GM19463 (cell line): ENCODE measurements at regions not wholly inside any gene's neighbourhood (a gene's known extent, or its start where the extent isn't known, plus 50 kb on each side); places are given as distances from the start of the nearest gene placed in this dataset.
"Not testable (repeated sequence)": the region's sequence is repeated elsewhere in the genome, so short reads cannot be mapped to it uniquely, and the experiment has no call there.

Experiments used
- ATAC-seq: cut with Tn5 transposase; IDR thresholded peaks from one replicate; pipeline ENCODE4 v1.9.1; 2021; ENCODE audit warnings: mild to moderate bottlenecking, moderate library complexity; ENCODE audit not compliant: unreplicated experiment

DNA sequence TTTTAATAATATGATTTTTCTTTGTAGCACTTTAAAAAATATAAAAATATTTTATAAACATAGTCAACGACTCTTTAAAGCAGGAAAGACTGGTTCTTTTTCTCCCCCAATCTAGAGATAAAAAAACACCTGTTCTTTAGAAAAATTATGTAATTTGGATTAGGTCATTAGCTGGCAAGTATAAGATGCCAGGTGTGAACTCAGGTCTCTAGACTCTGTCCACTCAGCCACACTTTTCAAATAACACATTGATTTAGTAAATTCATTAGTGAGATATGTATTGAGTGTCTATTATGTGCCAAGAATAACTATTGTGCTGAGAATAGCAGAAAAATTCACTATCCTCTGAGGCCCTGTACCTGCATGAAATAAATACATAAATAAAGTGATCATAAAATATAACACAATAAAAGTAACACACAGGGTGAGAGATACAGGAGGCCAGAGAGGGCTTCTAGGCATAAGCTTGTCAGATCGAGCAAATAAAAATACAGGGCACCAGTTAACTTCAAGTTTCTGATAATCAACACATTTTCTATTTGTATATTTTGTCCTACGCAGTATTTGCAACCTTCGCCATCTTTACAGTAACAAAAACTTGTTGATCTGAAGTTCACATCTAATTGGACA is 867.1 kb upstream of the GBE1 start:
- no peak for ATAC-seq

DNA sequence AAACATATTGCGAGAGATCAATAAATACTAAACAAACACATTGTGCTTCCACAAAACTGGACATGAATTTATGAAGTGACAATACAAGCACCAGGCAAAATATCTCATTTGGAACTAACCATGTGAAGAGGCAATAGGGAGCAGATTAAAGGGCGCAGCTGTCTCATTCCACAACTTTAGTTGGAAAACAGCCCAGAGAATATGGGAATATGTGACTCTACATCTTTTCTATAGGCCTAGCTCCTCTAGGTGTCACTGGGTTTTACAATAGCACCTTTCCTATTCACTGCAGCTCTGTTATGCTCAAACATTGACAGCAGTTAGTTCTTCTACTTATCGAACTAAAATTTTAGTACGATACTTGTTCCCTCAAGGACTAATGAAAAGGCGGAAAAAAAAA is 866.3 kb upstream of the GBE1 start:
- no peak for ATAC-seq

DNA sequence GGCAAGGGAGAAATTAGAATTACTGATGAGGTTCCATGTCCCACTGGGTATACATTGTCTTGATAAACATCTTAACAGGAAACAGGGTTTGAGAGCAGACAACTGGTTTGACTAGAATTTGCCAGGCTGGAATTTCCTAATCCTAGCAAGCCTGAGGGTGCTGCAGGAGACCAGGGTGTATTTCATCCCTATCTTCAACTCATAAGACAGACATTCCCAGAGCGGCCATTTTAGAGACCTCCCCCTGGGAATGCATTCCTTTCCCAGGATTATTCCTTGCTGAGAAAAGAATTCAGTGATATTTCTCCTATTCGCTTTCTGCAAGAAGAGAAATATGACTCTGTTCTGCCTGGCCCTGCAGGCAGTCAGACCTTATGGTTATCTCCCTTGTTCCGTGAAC is 859.3 kb upstream of the GBE1 start:
- not testable (repeated sequence) for ATAC-seq

DNA sequence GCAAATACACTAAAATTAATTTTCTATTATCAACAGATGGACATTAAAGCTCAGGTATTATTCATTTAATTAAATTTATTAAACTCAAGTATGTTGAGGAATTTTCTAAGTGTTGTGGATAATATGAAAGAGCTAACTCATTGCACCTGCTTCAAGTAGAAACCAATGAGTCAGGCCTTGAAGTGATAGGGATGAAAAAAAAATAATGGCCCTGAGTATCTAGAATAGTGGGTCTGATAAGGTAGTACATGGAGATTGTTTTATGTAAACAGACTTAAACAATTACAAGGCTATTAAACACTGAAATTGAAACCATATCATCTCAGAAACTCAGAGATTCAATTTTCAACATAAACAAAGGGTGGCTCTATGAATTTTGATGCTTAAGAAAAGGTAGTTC is 857.1 kb upstream of the GBE1 start:
- no peak for ATAC-seq

DNA sequence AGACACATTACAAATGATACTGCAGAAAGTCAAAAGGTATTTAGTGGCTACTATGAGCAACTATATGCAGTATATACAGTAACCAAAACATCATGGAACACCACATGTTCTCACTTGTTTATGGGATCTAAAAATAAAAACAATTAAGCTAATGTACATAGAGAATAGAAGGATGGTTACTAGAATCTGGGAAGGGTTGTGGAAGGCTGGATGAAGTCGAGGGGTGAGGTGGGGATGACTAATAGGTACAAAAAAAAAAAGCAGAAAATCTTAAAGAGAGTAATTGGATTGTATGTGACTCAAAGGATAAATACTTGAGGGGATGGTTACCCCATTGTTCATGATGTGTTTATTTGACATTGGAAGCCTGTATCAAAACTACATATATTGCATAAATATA is 848.8 kb upstream of the GBE1 start:
- ATAC-seq, result no peak

DNA sequence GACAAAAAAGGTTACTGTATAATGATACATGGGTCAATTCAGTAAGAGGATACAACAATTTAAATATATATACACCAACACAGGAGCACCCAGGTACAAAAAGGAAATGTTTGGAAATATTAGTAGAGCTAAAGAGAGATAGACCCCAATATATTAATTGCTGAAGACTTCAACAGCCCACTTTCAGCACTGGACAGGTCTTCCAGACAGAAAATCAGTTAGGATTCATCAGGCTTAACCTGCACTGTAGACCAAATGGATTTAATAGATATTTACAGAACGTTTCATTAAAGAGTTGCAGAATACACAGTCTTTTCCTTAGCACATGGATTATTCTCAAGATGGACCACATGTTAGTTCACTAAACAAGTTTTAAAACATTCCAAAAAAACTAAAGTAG is 845.9 kb upstream of the GBE1 start:
- ATAC-seq, result no peak

DNA sequence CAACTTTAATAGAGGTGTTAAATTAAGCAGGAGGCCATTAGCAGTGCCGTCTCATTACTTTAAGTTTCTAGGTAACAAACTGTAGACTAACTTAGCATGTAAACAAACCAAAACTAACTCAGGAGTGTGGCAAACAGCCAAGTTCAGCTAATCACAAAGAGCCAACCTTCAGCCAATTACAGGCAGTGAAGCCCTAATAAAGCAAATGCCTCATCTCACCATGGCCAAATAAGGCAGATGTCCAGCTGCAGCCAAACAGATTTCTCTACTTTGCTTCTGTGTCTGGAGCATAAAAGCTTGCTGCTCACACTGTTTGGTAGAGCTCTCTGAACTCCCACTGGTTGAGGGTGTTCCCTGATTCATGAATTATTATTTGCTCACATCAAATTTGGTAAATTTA is 835.4 kb upstream of the GBE1 start:
- ATAC-seq, result no peak

DNA sequence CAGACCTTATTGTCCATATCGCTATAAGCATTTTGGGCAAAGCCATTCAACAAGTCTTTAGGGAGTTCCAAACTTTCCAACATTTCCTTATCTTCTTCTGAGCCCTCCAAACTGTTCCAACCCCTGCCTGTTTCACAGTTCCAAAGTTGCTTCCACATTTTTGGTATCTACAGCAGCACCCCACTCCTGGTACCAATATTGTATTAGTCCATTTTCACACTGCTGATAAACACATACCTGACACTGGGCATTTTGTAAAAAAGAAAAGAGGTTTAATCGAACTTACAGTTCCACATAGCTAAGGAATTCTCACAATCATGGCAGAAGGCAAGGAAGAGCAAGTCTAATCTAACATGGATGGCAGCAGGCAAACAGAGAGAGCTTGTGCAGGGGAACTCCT is 834.1 kb upstream of the GBE1 start:
- ATAC-seq, result no peak

DNA sequence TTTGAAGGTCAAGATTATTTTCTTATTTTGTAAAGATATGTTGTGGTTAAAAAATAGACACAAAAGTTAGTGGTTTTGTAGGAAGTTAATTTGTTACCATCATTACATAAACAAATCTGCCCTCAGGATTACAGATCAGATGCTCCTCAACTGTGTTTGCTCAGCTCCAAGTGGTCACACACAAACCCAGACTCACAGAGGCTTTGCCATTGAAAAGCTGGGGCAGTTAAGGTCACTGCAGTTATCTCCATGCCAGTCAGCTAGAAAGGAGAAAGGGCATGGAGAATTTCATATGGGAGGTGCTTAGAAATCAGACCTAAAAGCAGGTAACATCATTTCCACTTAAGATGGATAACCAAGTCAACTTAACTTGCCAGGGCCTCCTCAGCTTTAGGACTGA is 825.7 kb upstream of the GBE1 start:
- no peak for ATAC-seq

DNA sequence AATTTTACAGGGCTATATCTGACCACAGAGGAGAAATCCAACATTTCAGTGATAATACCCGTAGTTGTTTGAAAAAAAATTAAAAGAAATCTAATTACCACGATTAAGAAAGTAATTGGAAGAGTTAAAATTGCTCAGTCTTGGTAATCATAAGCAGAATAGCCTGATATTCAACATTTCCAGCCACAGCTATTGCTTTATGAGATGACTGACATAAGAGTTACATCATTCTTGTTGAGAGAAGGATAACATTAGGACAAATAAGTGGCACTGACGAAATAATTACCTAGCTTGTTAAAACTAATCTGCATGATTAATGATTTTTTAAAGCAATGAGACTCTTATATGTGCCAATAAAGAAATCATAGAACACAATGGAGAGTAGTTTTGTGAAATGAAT is 825.0 kb upstream of the GBE1 start:
- no peak for ATAC-seq

DNA sequence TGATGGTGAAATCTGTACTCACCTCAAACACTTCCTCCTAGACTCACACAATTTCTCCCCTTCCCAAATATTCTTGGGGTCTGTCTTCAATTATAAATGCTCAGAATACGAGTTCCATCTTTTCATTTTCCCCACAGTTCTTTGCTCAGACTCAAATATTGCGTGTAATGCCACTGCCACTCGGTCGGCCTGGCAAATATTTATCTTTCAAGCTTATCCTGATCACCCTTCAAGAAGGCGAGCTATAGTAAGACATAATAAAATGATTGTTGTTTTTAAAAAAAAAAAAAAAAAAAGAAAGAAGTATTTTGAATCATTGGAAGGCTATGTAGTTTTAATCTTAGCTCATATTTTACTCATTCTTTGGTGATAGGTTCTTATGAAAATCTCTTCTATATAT is 824.6 kb upstream of the GBE1 start:
- not testable (repeated sequence) for ATAC-seq

DNA sequence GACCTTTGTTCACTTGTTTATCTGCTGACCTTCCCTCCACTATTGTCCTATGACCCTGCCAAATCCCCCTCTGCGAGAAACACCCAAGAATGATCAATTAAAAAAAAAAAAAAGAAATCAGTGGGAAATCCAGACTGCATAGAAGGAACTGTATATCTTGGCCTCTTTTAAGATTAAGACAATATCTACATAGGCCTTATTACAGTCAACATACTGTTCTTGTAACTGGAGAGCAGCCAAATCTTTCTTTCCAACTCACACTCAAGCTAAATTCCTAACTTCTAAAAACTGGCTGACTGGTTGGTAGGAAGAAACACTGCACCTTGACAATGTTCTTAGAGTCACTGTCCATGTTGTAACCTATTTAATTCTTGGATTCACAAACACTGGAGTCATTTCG is 824.1 kb upstream of the GBE1 start:
- not testable (repeated sequence) for ATAC-seq

DNA sequence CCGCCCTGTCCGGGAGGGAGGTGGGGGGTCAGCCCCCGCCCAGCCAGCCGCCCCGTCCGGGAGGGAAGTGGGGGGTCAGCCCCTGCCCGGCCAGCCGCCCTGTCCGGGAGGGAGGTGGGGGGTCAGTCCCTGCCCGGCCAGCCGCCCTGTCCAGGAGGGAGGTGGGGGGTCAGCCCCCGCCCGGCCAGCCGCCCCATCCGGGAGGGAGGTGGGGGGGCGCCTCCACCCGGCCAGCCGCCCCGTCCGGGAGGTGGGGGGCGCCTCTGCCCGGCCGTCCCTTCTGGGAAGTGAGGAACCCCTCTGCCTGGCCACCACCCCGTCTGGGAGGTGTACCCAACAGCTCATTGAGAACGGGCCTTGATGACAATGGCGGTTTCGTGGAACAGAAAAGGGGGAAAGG is 823.4 kb upstream of the GBE1 start:
- not testable (repeated sequence) for ATAC-seq

DNA sequence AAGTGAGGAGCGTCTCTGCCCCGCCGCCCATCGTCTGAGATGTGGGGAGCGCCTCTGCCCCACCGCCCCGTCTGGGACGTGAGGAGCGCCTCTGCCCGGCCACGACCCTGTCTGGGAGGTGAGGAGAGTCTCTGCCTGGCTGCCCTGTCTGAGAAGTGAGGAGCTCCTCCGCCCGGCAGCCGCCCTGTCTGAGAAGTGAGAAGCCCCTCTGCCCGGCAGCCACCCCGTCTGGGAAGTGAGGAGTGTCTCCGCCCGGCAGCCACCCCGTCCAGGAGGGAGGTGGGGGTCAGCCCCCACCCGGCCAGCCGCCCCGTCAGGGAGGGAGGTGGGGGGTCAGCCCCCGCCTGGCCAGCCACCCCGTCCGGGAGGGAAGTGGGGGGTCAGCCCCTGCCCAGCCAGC is 823.0 kb upstream of the GBE1 start:
- ATAC-seq, result not testable (repeated sequence)

DNA sequence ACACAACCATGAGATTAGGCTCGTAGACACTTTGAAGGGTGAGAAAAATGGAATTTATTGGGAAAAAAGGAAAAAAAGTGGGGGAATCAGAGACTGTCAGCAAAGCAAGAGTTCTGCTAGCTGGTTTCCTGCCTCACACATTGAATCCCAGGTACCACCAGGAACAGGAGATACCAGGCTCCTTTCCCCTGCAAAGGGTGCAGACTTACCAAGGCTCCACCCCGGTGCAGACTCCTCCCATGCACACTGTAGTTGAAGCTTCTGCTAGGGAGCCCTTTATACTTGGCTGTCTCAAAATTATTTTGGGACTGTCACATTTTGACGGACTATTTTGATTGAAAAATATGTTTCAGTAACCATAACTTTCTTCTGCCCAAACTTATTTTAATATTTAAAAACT is 819.9 kb upstream of the GBE1 start:
- no peak for ATAC-seq

DNA sequence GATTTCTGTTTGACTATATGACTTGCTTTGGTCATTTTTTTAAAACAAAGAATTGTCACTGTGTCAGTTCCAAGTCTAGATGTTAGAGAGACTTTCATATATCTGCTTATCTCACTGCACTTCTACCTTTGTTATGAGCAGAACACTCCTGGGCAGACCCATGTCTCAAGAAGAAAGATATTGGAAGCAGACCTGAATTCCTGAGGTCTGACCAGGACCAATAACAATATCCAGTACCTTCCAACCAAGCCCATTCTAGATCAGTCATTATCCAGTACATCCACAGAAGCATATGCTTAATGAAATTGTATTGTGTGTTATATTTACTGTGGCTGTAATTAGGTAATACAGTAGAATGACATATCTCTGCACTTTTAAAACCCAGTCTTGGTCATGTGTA is 811.3 kb upstream of the GBE1 start:
- ATAC-seq, result no peak

DNA sequence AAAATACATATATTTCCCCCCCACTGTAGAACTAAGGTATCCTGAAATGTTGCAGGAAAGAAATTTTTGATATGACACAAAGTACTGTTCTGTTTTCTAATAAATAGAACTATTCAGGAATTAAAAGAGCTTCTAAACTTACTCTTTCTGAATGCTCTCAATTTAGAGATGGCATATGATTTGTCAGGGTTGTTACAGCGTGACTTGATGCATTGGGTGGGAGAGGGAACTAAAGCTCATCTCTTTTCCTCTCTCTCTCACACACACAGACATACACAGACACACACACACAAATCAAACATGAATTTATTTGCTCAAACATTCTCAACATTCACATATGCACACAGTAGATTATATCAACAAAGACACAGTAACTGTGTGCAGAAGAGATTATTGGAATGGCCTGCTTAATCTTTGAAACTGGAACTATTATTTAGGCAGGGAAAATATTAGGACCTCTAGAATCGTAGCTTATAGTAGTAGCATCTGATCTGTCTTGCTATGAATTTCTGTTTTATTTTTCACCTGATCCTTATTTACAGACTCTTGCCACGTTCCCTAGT is 807.4 kb upstream of the GBE1 start:
- ATAC-seq, result no peak

DNA sequence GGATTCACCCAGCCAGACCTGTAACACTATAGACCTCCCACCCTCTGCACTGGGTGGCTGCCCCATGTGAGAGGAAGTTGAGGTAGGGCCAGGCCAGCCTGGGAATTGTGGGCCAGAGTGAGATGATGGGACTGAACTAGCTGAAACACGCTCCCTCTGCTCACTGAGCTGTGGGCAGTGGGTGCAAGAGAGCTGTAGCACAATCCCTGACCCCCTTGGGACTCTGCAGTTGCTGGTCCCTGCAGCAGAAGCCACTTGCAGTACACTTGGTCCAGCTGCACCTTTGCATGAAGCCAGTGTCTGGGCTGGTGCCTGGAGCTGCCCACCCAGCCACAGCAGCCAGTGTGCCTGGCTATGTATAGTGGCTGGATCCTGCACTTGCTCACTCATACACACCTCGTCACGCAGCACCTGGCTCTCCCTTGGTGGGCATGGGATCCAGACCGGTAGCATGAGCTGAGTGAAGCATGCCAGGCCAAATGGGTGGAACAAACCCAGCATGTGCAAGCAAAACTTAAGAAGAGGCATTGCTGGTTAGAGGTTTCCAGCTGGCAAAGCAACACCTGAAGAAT is 805.7 kb upstream of the GBE1 start:
- ATAC-seq, result no peak

DNA sequence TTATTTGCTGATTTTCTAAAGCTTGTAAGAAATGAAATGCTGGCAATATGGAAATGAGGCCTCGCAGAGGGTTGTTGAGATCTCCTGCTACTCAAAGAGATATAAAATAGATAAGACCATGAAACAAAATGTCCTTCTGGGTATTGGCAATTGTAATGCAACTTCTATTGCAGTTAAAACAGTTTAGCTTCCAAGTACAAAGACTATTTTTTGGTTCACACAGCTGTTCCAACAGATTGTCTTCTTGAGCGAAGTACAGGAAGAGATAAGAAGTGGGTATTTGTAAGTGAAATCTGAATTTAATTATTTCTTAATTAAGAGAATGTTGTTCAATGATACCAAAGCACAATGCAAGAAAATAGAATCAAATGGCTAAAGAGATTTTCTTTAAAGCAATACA is 801.5 kb upstream of the GBE1 start:
- no peak for ATAC-seq

DNA sequence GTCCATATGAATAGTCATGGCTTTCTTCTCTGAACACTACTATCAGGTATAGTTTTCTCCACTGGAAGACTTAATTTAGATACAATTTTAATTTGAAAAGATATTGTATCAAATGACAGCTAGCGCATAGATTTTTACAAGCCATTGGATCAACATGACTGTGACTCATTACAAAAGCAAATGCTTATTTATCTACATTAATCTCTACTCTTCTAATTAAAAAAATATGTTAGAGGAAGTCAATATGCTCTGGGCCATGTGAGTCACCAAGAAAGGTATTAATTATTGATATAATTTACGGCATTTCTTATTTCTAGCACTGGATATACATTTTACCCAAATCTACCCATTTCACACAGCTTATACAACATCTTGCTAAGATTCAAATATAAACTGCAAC is 800.3 kb upstream of the GBE1 start:
- ATAC-seq, result no peak

DNA sequence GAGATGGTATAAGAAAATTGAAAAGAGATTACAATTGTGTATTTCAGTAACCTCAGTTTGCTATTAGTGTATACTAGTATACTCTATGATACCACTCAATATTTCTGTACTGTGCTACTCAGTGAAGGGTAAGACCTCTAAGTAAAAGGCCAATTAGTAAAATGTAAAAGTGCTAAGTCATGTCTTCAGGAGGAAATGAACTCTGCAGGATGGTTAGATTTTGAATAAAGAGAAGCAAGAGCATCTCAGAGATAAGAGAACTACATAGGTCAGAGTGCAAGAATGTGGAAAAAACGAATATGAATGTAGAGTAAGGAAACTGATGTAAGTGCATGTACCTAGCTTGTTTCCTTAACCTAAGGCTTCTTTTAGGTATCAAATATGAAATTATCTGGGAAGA is 796.6 kb upstream of the GBE1 start:
- no peak for ATAC-seq

DNA sequence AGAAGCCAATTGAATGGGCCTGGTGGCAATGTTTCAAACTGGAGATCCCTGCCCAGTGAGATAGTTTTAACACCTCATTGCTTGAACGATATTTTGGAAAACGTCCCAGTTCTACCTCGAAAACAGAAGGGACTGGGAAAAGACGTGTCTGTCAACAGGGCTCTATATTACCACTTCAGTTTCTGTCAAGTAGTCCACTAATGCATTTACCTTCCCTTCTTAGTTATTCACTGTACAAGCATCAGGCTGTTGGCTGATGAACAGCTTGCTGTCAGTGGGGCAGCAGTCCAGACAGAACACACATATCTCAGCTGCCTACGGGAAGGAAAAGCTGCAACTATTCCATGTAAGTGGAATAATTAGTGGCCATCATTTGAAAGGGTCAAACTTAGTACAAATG is 794.7 kb upstream of the GBE1 start:
- no peak for ATAC-seq

DNA sequence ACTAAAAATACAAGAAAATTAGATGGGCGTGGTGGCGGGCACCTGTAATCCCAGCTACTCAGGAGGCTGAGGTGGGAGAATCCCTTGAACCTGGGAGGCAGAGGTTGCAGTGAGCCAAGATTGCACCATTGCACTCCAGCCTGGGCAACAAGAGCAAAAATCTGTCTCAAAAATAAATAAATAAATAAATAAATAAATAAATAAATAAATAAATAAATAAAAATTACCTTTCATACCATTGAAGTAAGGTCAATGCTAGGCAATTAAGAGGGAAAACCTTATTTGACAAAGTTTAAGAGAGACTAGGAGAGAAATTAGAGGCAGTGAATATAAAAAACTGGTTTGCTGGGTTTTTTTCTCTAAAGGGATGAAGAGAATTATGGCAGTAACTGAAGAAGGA is 781.1 kb upstream of the GBE1 start:
- not testable (repeated sequence) for ATAC-seq
